ENCODE measurements at regions not wholly inside any gene's neighbourhood (a gene's known extent, or its start where the extent isn't known, plus 50 kb on each side); places are given as distances from the start of the nearest gene placed in this dataset.

- DNase-seq = no peak
Observed at GRCh38 chr13:97139691-97140090, 82.4 kb upstream of the MBNL2 start.

GRCh38 chr13:97140131-97140530 lies 82.0 kb upstream of the MBNL2 start:
- no peak for DNase-seq

GRCh38 chr13:97140611-97141010 lies 81.5 kb upstream of the MBNL2 start:
- no peak for DNase-seq

- no peak for DNase-seq
Observed at GRCh38 chr13:97141097-97141496, 81.0 kb upstream of the MBNL2 start.

- peak; percentile 10 for DNase-seq
Observed at GRCh38 chr13:97141564-97142005, 80.5 kb upstream of the MBNL2 start.

- peak; percentile 11 for DNase-seq
Observed at GRCh38 chr13:97142452-97142851, 79.7 kb upstream of the MBNL2 start.

GRCh38 chr13:97145057-97145456 lies 77.1 kb upstream of the MBNL2 start:
- no peak for DNase-seq

- DNase-seq = peak; percentile 25
Observed at GRCh38 chr13:97148894-97149293, 73.2 kb upstream of the MBNL2 start.

GRCh38 chr13:97160421-97160820 lies 61.7 kb upstream of the MBNL2 start:
- no peak for DNase-seq

GRCh38 chr13:97161582-97162231 lies 60.4 kb upstream of the MBNL2 start:
- no peak for DNase-seq

GRCh38 chr13:97165502-97166425 lies 56.4 kb upstream of the MBNL2 start:
- no peak for DNase-seq

GRCh38 chr13:97171136-97171535 lies 51.0 kb upstream of the MBNL2 start:
- no peak for DNase-seq
